Activated T-cell treated with anti-CD3 and anti-CD28 coated beads, Interleukin-2, amount 50 U/mL, for 72 hours (primary cell): ENCODE measurements at regions not wholly inside any gene's neighbourhood (a gene's known extent, or its start where the extent isn't known, plus 50 kb on each side); places are given as distances from the start of the nearest gene placed in this dataset.

Experiments used
- ATAC-seq, 2 donors: fragments of 150-1000 bp; cut with Tn5 transposase; replicated peaks in 1 of 2; 2 replicates each; pipeline ENCODE4 v1.10.0; 2021; ENCODE audit warnings: moderate library complexity in 2 of 2, mild to moderate bottlenecking in 1 of 2
- DNase-seq, 2 donors: peaks; one replicate each; pipeline ENCODE4 v3.0.0; 2021 to 2022; ENCODE audit warnings: mixed read lengths in 1 of 2
- H3K27ac Mint-ChIP-seq: one replicate; pipeline ENCODE4 v1.8.0; 2022; ENCODE audit warnings: mild to moderate bottlenecking, moderate library complexity, mixed read lengths
- H3K27me3 Mint-ChIP-seq: one replicate; pipeline ENCODE4 v1.8.0; 2022; ENCODE audit warnings: low read depth, mixed read lengths
- H3K36me3 Mint-ChIP-seq, 2 donors: one replicate each; pipeline ENCODE4 v1.8.0; 2022; ENCODE audit warnings: mixed read lengths in 2 of 2, mild to moderate bottlenecking in 1 of 2; ENCODE audit not compliant: insufficient read depth in 2 of 2
- H3K4me1 Mint-ChIP-seq: one replicate; pipeline ENCODE4 v1.8.0; 2022; ENCODE audit warnings: low read depth, mixed read lengths
- H3K4me3 Mint-ChIP-seq, 2 donors: one replicate each; pipeline ENCODE4 v1.8.0; 2022; ENCODE audit warnings: mild to moderate bottlenecking in 2 of 2, mixed read lengths in 2 of 2, moderate library complexity in 2 of 2
- H3K9me3 Mint-ChIP-seq, 2 donors: one replicate each; pipeline ENCODE4 v1.8.0; 2022; ENCODE audit warnings: mixed read lengths in 2 of 2

- no peak for ATAC-seq
- H3K4me3 Mint-ChIP-seq: no peak overlapping the region
- H3K36me3 Mint-ChIP-seq: no peaks in the 10 kb centered on the region
- no peak overlapping the region for H3K27ac Mint-ChIP-seq
- H3K27me3 Mint-ChIP-seq: no peaks in the 10 kb centered on the region
- no peaks in the 10 kb centered on the region for H3K4me1 Mint-ChIP-seq
- H3K9me3 Mint-ChIP-seq: no peaks in the 10 kb centered on the region
- no peak for DNase-seq
Measured at GRCh38 chr13:111962431-111962891, 104.5 kb upstream of the SOX1 start.

- H3K4me3 Mint-ChIP-seq: no peak overlapping the region
- no peak overlapping the region for H3K27ac Mint-ChIP-seq
- no peaks in the 10 kb centered on the region for H3K27me3 Mint-ChIP-seq
- H3K36me3 Mint-ChIP-seq: no peaks in the 10 kb centered on the region
- H3K4me1 Mint-ChIP-seq: no peaks in the 10 kb centered on the region
- no peaks in the 10 kb centered on the region for H3K9me3 Mint-ChIP-seq
- no peak for DNase-seq
- no peak for ATAC-seq
Measured at GRCh38 chr13:111963031-111963430, 103.9 kb upstream of the SOX1 start.

GRCh38 chr13:111964411-111965035 lies 102.4 kb upstream of the SOX1 start:
- H3K36me3 Mint-ChIP-seq: no peaks in the 10 kb centered on the region
- H3K9me3 Mint-ChIP-seq: no peaks in the 10 kb centered on the region
- H3K4me1 Mint-ChIP-seq: no peaks in the 10 kb centered on the region
- ATAC-seq: no peak
- no peak overlapping the region for H3K4me3 Mint-ChIP-seq
- no peaks in the 10 kb centered on the region for H3K27me3 Mint-ChIP-seq
- H3K27ac Mint-ChIP-seq: no peak overlapping the region
- DNase-seq: no peak

GRCh38 chr13:111965466-111966214 lies 101.3 kb upstream of the SOX1 start:
- H3K4me3 Mint-ChIP-seq: no peak overlapping the region
- no peaks in the 10 kb centered on the region for H3K27me3 Mint-ChIP-seq
- H3K36me3 Mint-ChIP-seq: no peaks in the 10 kb centered on the region
- no peaks in the 10 kb centered on the region for H3K9me3 Mint-ChIP-seq
- ATAC-seq: no peak
- no peaks in the 10 kb centered on the region for H3K4me1 Mint-ChIP-seq
- DNase-seq: no peak
- no peak overlapping the region for H3K27ac Mint-ChIP-seq

- no peak overlapping the region for H3K27ac Mint-ChIP-seq
- ATAC-seq (no peak), DNase-seq (no peak)
- no peaks in the 10 kb centered on the region for H3K9me3 Mint-ChIP-seq
- H3K27me3 Mint-ChIP-seq: no peaks in the 10 kb centered on the region
- no peak overlapping the region for H3K4me3 Mint-ChIP-seq
- no peaks in the 10 kb centered on the region for H3K36me3 Mint-ChIP-seq
- no peaks in the 10 kb centered on the region for H3K4me1 Mint-ChIP-seq
Measured at GRCh38 chr13:111966933-111967332, 100.0 kb upstream of the SOX1 start.

- no peaks in the 10 kb centered on the region for H3K9me3 Mint-ChIP-seq
- no peaks in the 10 kb centered on the region for H3K4me1 Mint-ChIP-seq
- H3K27me3 Mint-ChIP-seq: no peaks in the 10 kb centered on the region
- H3K4me3 Mint-ChIP-seq: no peak overlapping the region
- H3K27ac Mint-ChIP-seq: no peak overlapping the region
- H3K36me3 Mint-ChIP-seq: no peaks in the 10 kb centered on the region
- DNase-seq (no peak), ATAC-seq (no peak)
Measured at GRCh38 chr13:111967572-111968201, 99.3 kb upstream of the SOX1 start.

- Mint-ChIP-seq H3K36me3 (no peaks in the 10 kb centered on the region), H3K27me3 (no peaks in the 10 kb centered on the region), H3K4me3 (no peak overlapping the region), H3K9me3 (no peaks in the 10 kb centered on the region), H3K4me1 (no peaks in the 10 kb centered on the region), H3K27ac (no peak overlapping the region)
- ATAC-seq (no peak), DNase-seq (no peak)
Measured at GRCh38 chr13:111968336-111969010, 98.5 kb upstream of the SOX1 start.

GRCh38 chr13:111969551-111970135 lies 97.3 kb upstream of the SOX1 start:
- H3K4me3 Mint-ChIP-seq: no peak overlapping the region
- ATAC-seq: no peak
- H3K4me1 Mint-ChIP-seq: no peaks in the 10 kb centered on the region
- no peaks in the 10 kb centered on the region for H3K27me3 Mint-ChIP-seq
- H3K36me3 Mint-ChIP-seq: peaks cover 3% of the 10 kb centered on the region in 2 donors
- DNase-seq: no peak
- no peak overlapping the region for H3K27ac Mint-ChIP-seq
- peaks cover 4 to 10% of the 10 kb centered on the region in 2 donors for H3K9me3 Mint-ChIP-seq

- H3K27ac Mint-ChIP-seq: no peak overlapping the region
- no peaks in the 10 kb centered on the region for H3K27me3 Mint-ChIP-seq
- no peak overlapping the region for H3K4me3 Mint-ChIP-seq
- no peaks in the 10 kb centered on the region for H3K4me1 Mint-ChIP-seq
- ATAC-seq: no peak
- peaks cover 6 to 11% of the 10 kb centered on the region in 2 donors for H3K36me3 Mint-ChIP-seq
- H3K9me3 Mint-ChIP-seq: peaks cover 13 to 20% of the 10 kb centered on the region in 2 donors
- DNase-seq: no peak
Measured at GRCh38 chr13:111970494-111971141, 96.3 kb upstream of the SOX1 start.

GRCh38 chr13:111971891-111972780 lies 94.8 kb upstream of the SOX1 start:
- Mint-ChIP-seq H3K27me3 (no peaks in the 10 kb centered on the region), H3K4me1 (no peaks in the 10 kb centered on the region), H3K27ac (no peak overlapping the region), H3K9me3 (peaks cover 14 to 20% of the 10 kb centered on the region in 2 donors), H3K36me3 (peaks cover 6 to 11% of the 10 kb centered on the region in 2 donors), H3K4me3 (no peak overlapping the region)
- DNase-seq: no peak
- ATAC-seq: no peak

GRCh38 chr13:111973186-111973585 lies 93.8 kb upstream of the SOX1 start:
- H3K9me3 Mint-ChIP-seq: peaks cover 14 to 20% of the 10 kb centered on the region in 2 donors
- no peaks in the 10 kb centered on the region for H3K4me1 Mint-ChIP-seq
- DNase-seq: no peak
- no peaks in the 10 kb centered on the region for H3K27me3 Mint-ChIP-seq
- H3K27ac Mint-ChIP-seq: no peak overlapping the region
- no peak for ATAC-seq
- H3K36me3 Mint-ChIP-seq: peaks cover 6 to 11% of the 10 kb centered on the region in 2 donors
- no peak overlapping the region for H3K4me3 Mint-ChIP-seq
